Umbilical cord (tissue), 1 donor: ENCODE measurements at regions not wholly inside any gene's neighbourhood (a gene's known extent, or its start where the extent isn't known, plus 50 kb on each side); places are given as distances from the start of the nearest gene placed in this dataset.
"Not testable (repeated sequence)": the region's sequence is repeated elsewhere in the genome, so short reads cannot be mapped to it uniquely, and the experiment has no call there.

Experiments used
- DNase-seq: peaks from one replicate; pipeline ENCODE4 v3.0.0-alpha.2; 2015; ENCODE audit warnings: low spot score

GRCh38 chr4:115484479-115484878, 371.1 kb upstream of the NDST4 start:
- DNase-seq = no peak

- no peak for DNase-seq
Measured at GRCh38 chr4:115470763-115471162, 357.3 kb upstream of the NDST4 start.

GRCh38 chr4:115459301-115459700, 345.9 kb upstream of the NDST4 start:
- not testable (repeated sequence) for DNase-seq

- DNase-seq = no peak
Measured at GRCh38 chr4:115456231-115456630, 342.8 kb upstream of the NDST4 start.

DNA sequence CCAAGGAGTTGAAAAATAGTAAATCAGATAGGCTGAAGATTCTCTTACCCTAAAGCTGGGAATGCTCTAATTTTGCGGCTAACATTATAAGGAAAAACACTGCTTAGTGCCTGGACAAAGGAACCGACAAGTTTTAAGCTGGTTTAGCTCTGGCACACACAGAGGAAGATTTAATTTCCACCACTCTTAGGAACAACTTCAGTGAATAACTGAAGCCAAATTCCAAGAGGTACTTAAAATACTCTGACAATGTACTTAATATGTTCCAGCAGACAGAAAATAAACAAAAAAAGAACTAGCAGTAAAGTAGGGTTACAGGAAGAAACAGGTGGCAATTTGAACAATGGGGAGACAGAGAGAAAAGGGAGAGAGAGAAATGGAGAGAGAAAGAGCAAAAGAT, 340.8 kb upstream of the NDST4 start:
- DNase-seq = no peak

- DNase-seq = peak; percentile 5
Measured at GRCh38 chr4:115453416-115453815, 340.0 kb upstream of the NDST4 start.

- DNase-seq = not testable (repeated sequence)
Measured at GRCh38 chr4:115452229-115452628, 338.8 kb upstream of the NDST4 start.

- DNase-seq = no peak
Measured at GRCh38 chr4:115437739-115438138, 324.3 kb upstream of the NDST4 start.

- no peak for DNase-seq
Measured at GRCh38 chr4:115433491-115433890, 320.1 kb upstream of the NDST4 start.

DNA sequence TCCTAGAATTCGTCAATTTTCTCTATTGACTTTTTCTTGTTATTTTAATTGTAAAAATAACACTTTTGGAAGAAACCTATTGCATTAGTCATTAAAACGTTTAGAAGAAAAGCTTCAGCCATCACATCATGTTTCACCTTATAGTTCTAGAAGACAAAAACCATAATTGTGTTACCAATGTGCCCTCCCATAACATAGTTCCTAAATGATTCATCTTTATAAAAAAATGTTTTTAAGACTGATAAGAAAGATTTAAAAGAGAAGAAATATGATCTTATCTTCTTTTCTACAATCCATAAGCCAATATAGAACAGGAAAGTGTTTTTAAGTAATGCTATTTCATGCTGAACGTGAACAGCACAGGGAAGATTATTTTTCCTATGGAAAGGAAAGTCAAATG, 316.6 kb upstream of the NDST4 start:
- no peak for DNase-seq

- DNase-seq = no peak
Measured at GRCh38 chr4:115428455-115428854, 315.0 kb upstream of the NDST4 start.

DNA sequence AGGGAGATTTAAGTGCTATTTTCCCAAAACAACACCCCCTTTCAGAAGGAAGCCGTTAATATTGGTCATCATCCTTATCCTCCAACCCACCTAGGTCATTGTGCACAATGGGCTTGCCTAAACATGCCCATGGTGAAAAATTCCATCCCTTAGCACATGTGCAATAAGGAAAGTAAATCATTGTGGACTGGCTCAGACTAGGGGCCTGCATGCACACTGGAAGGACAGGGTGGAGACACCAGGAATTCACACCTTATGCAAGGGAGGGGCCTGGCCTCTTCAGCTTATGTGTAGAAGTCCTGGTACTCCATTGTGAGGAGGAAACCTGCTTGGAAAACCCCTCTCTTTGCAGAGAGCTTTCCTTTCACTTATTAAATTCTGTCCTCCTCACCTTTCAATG, 311.4 kb upstream of the NDST4 start:
- no peak for DNase-seq

DNA sequence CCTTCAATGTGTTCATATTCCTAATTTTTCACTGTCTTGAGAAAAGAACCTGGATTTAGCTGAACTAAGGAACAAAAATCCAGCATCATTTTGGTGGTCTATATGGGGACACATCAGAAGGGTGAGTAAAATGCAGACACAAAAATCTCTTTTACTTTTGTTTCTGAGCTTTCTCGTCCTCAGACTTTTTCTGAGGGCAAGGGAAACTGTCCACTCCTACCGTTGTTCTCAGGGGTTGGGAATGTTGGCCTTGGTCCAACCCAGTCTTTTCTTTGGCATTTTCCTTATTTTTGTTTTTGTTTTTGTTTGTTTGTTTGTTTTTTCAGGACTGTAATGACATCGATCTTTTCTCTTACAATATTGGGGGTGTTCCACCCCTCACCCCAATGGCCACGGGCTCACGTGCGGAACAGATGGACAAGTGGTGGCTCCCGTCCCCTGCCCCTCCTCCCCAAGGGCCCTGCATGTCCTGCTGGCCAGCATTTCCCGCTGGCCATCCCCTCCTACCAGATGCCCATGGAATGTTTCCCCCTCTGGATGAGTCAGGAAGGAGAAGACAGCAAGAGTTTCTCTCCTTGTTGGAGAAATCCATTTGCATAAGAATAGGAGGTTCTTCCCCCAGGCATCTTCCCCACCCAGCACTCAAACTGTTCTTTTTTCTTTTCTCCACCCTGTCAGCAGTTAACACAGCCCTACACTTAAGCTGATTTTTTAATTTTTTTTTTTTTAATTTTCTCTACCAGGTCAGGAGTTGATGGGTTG, 305.4 kb upstream of the NDST4 start:
- no peak for DNase-seq

- no peak for DNase-seq
Measured at GRCh38 chr4:115396034-115396433, 282.6 kb upstream of the NDST4 start.

GRCh38 chr4:115376866-115377265, 263.4 kb upstream of the NDST4 start:
- DNase-seq = no peak

DNA sequence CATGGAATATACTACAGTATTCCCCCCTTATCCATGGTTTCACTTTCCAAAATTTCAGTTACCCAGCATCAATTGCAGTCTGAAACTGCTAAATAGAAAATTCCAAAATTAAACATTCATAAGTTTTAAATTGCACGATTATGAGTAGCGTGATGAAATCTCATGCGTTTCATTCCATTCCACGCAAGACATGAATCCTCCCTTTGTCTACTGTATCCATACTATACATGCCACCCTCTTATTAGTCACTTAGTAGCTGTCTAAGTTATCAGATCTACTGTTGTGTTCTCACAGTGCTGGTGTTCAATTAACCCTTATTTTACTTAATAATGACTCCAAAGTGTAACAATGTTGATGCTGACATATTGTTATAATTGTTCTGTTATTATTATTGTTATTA, 261.2 kb upstream of the NDST4 start:
- no peak for DNase-seq

- no peak for DNase-seq
Measured at GRCh38 chr4:115370490-115370889, 257.1 kb upstream of the NDST4 start.

DNA sequence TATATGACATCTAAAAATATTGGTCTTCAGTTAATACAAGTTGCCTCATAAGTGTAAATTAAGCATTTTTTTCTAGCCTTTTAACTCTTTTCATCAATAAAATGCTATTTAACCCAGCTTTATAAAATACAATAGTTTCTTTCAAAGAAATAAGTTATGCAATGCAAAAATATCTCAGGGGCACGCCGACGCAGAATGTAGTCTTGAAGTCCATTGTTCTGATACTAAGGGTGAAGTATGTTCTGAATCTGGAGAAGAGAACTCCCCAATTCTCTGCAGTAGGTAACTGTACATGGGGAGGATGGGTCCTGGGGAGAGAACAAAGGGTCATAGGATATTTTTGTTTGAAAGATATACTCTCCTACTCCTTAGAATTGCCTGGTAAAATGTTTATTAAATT, 256.6 kb upstream of the NDST4 start:
- DNase-seq = no peak

- no peak for DNase-seq
Measured at GRCh38 chr4:115366390-115366789, 253.0 kb upstream of the NDST4 start.

DNA sequence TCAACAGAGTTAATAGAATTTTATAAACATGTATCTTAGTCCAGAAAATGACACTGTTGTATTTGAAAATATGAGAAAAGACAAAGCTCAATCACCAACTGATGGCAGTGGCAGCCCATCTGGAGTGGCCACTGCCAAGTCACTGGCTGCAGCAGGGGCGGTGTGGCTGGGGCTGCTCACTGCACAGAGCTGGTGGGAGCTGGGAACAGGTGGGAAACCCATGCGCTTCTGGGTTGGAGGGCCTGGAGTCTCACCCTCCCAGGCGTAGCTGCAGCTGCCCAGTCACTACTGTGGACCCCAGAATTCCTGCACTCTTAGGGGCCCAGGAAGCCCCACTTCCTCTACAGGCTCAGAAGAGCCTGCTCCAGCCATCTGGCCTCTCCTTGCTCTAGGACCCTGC, 251.8 kb upstream of the NDST4 start:
- no peak for DNase-seq

- DNase-seq = no peak
Measured at GRCh38 chr4:115361781-115362180, 248.4 kb upstream of the NDST4 start.

GRCh38 chr4:115360431-115360830, 247.0 kb upstream of the NDST4 start:
- DNase-seq = no peak

- no peak for DNase-seq
Measured at GRCh38 chr4:115357776-115358175, 244.4 kb upstream of the NDST4 start.

GRCh38 chr4:115356176-115356575, 242.8 kb upstream of the NDST4 start:
- DNase-seq = no peak
